ENCODE measurements at regions not wholly inside any gene's neighbourhood (a gene's known extent, or its start where the extent isn't known, plus 50 kb on each side); places are given as distances from the start of the nearest gene placed in this dataset.

GRCh38 chr18:76553715-76554546 is 58.9 kb upstream of the ZNF516 start:
- Histone ChIP-seq H3K4me3 (no peak overlapping the region), H3K36me3 (no peaks in the 10 kb centered on the region), H3K27me3 (peaks cover 0 to 7% of the 10 kb centered on the region in 2 donors), H3K4me1 (no peaks in the 10 kb centered on the region), H3K27ac (no peak overlapping the region), H3K9me3 (no peaks in the 10 kb centered on the region)
- no peak for DNase-seq
- TF ChIP-seq CTCF (IDR thresholded peaks at IDR 0.05), result no peak
- intact Hi-C loops (cut with DNase I; ENCODE audit: low total_unique reads), result no loop called here

GRCh38 chr18:76548541-76548940 is 53.5 kb upstream of the ZNF516 start:
- intact Hi-C loops (cut with DNase I; ENCODE audit: low total_unique reads), result no loop called here
- no peak overlapping the region for H3K4me3 ChIP-seq
- H3K27me3 ChIP-seq, result peaks cover 0 to 11% of the 10 kb centered on the region in 2 donors
- DNase-seq, result peak in 1 of 2 donors; percentile 53
- no peaks in the 10 kb centered on the region for H3K36me3 ChIP-seq
- TF ChIP-seq CTCF (IDR thresholded peaks at IDR 0.05), result no peak
- H3K4me1 ChIP-seq, result no peaks in the 10 kb centered on the region
- H3K9me3 ChIP-seq, result no peaks in the 10 kb centered on the region
- H3K27ac ChIP-seq, result no peak overlapping the region

GRCh38 chr18:76547296-76547695 is 52.3 kb upstream of the ZNF516 start:
- no peaks in the 10 kb centered on the region for H3K36me3 ChIP-seq
- intact Hi-C loops (cut with DNase I; ENCODE audit: low total_unique reads), result no loop called here
- peaks cover 0 to 16% of the 10 kb centered on the region in 2 donors for H3K27me3 ChIP-seq
- no peak overlapping the region for H3K4me3 ChIP-seq
- no peak for TF ChIP-seq CTCF (IDR thresholded peaks at IDR 0.05)
- no peaks in the 10 kb centered on the region for H3K4me1 ChIP-seq
- DNase-seq, result no peak
- H3K27ac ChIP-seq, result no peak overlapping the region
- no peaks in the 10 kb centered on the region for H3K9me3 ChIP-seq

- DNase-seq, result no peak
- H3K36me3 ChIP-seq, result no peaks in the 10 kb centered on the region
- H3K27ac ChIP-seq, result no peak overlapping the region
- intact Hi-C loops (cut with DNase I; ENCODE audit: low total_unique reads), result no loop called here
- H3K9me3 ChIP-seq, result no peaks in the 10 kb centered on the region
- TF ChIP-seq CTCF (IDR thresholded peaks at IDR 0.05), result no peak
- no peak overlapping the region for H3K4me3 ChIP-seq
- H3K27me3 ChIP-seq, result peaks cover 0 to 20% of the 10 kb centered on the region in 2 donors
- H3K4me1 ChIP-seq, result no peaks in the 10 kb centered on the region
These were observed 51.4 kb upstream of the ZNF516 start for GRCh38 chr18:76546436-76546835.

- no peak overlapping the region for H3K27ac ChIP-seq
- no peak for TF ChIP-seq CTCF (IDR thresholded peaks at IDR 0.05)
- H3K4me1 ChIP-seq, result no peaks in the 10 kb centered on the region
- H3K9me3 ChIP-seq, result no peaks in the 10 kb centered on the region
- intact Hi-C loops (cut with DNase I; ENCODE audit: low total_unique reads), result no loop called here
- no peak overlapping the region for H3K4me3 ChIP-seq
- no peak for DNase-seq
- H3K36me3 ChIP-seq, result no peaks in the 10 kb centered on the region
- H3K27me3 ChIP-seq, result peaks cover 0 to 22% of the 10 kb centered on the region in 2 donors
These were observed 51.0 kb upstream of the ZNF516 start for GRCh38 chr18:76546088-76546435.

All from tibial artery (tissue), 4 donors.